ENCODE measurements at regions not wholly inside any gene's neighbourhood (a gene's known extent, or its start where the extent isn't known, plus 50 kb on each side); places are given as distances from the start of the nearest gene placed in this dataset.
A peak's percentile ranks its signal among the peaks of the same experiment; 100 is the strongest.
"Not testable (repeated sequence)": the region's sequence is repeated elsewhere in the genome, so short reads cannot be mapped to it uniquely, and the experiment has no call there.

DNA sequence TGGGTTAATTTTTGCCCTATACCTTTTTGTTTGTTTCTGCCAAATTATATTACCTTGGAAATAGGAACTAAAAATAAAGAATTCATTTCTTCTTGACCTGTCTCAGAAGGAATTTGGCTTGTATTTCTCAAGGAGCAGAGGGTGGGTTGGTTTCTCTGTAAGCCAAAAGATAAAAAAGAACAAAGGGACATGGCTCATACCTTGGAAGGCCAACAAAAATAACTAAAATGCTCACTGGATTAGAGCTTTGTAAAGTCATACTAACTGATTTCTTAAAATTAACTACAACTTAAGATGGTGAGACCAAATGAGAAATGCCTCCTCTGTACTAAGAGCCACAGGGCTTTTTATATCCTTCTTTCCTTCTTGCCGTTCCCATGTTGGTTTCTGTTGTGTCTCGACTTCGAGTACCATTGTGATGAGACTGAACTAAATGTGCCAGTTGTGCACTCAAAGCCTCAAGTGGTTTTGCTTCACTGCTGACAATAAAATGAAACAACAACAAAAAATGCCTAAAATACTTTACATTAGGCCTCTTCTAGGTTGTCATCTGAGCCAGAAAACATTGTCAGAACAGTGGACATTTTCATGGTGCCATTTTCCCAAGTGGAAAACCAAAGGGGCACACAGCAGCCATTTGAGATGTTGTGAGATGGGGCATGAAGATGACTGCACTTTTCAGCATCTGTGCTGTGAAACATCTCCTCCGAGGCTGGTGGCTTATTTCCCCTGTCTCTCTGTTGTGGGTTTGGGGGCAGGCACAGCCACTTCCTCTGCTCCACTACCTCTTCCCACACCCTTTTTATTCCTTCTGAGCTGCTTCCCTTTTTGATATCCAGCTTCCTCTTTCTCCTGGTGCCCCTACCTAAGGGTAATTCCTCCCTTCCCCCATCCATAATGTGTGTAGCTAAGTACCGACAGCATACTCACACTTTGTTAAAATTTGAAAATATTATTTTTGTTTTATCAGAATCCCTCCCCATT lies 51.8 kb upstream of the AGR3 start:
- DNase-seq, result no peak

DNA sequence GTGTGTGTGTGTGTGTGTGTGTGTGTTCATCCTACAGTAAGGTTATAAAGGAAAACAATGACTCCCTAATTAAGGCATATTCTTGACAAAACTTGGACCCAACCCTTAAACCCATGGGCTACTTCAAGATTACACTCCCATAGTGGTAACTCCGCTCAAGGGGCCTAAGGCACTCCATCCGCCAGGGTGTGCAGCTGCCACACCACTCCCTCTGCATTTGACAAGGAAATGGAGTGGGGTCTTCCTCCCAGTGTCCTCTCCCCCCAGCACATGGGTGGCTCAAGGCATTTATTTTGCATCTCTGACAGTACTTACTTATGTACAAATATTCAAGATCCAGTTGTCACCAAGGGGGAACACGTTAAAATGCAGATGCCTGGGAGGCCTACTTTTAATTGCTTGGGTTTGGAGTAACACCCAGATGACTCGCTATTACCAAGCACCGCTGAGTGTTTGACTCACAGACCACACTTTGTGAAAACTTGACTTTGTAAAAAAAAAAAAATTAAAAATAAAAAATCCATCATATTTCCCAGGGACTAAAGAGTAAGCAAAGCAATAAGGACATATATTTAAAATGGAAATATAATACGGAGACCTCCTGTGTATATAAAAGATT lies 53.0 kb upstream of the AGR3 start:
- DNase-seq, result peak; percentile 30

DNA sequence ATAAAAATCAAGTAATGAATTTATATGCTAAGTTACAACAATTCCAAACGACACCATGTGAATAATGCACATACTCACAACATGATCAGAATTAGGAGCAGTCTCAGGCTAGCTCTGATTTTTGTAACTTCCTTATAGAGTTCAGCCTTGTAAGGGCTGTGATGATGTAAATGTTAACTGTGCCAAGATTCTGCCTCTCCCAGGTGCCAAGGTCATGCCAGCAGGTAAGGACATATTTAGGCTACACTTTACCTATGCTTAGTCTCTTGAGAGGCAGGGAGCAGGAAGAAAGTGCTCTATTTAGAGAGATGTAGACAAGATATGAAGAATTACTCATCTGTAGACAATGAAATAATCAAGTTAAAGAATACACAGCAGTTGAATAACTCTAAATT lies 53.6 kb upstream of the AGR3 start:
- DNase-seq, result no peak

DNA sequence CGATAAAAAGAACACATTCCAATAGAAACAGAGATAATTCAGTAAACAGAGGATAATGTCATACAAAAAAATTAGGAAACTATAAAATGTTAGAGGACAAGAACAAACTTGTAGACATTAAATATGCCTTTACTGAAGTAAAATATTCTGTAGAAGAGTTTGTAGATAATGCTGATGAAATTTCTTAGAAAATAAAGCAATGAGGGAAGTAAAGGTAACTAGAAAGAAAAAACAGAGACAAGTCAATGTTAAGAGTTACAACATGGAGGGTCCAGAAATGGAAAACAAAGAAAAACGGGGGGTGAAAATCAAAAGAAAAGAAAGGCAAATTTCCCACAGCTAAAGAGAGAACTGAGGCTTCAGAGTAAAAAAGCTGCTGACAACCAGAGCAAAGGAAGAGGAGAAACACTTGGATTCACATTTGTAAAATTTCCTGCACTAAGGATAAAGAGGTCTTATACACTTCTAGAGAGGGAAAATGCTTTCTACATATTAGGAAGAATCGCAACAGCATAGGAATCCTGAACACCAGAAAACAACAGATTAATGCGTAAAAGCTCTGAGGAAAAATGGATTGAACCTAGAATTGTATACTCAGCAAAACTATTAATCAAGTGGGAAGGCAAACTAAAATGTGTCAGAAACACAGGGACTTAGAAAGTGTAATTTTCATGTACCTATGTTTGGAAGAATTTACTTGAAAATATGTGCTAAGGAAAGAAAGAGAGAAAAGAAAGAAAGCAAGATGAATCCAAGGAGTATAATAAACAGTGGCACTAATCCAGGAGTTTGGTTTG lies 55.0 kb upstream of the AGR3 start:
- DNase-seq, result no peak

DNA sequence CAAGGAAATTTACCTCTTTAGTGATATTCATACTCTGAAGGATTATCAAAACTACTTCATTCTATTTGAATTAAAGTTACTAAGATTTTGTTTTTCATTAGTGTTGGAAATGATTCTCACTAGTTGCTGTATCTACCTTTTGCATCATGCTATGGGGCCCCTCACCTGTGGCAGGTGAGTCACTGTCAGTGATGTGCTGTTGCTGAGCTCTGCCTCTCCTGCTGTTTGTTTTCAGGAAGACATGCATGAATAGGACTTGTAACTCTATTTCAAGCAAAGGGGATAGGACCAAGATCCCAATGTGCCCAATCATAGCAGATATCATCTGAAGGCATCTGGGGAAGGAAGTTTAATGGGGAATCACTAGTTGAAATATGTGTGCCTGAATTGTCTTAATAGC lies 57.4 kb upstream of the AGR3 start:
- no peak for DNase-seq

DNA sequence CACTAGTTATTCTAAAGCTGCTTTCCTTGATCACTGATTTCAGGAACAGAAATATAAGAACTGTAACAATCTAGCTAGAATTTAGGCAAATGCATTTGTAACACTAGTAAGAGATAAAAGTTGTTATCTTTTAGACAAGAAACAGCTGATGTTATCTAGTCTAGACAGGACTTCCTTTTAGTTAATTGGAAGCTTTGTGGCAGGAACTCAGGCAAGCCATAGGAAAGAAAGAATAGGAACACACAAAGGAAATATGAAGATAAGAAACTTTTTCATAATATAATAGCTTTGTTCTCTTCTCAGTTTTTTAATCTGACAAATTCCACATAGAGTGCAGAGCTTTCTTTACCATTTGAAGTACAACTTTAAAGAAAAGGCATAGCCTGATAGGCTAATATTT lies 59.0 kb upstream of the AGR3 start:
- DNase-seq, result no peak

DNA sequence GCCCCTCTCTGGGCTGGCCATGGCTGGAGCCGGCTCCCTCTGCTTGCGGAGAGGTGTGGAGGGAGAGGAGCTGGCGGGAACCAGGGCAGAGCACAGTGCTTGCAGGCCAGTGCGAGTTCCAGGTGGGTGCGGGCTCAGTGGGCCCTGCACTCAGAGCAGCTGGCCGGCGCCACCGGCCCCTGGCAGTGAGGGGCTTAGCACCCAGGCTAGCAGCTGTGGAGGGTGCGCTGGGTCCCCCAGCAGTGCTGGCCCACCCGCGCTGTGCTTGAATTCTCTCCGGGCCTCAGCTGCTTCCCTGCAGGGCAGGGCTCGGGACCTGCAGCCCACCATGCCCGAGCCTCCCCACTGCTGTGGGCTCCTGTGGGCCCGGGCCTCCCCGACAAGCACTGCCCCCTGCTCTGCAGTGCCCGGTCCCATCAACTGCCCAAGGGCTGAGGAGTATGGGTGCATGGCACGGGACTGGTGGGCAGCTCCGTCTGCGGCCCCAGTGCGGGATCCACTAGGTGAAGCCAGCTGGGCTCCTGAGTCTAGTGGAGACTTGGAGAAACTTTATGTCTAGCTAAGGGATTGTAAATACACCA lies 61.2 kb upstream of the AGR3 start:
- no peak for DNase-seq

DNA sequence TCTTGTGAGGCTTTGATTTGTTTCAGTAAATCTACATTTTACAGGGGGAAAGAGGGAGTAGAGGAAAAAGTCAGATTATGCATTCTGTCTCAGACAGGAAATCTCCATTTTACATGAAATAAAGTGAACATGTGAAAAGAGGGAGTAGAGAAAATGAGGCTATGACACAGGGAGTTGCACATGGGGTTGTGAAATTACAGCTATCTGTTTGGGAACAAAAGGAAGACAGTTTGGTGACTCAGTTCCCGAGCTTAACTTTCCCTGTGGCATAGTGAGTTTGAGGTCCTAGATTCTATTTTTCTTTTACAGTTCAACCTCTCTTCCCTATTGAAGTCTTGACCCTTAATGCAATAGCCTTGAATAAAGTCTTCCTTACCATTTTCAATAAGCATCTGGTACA lies 63.2 kb upstream of the AGR3 start:
- no peak for DNase-seq

DNA sequence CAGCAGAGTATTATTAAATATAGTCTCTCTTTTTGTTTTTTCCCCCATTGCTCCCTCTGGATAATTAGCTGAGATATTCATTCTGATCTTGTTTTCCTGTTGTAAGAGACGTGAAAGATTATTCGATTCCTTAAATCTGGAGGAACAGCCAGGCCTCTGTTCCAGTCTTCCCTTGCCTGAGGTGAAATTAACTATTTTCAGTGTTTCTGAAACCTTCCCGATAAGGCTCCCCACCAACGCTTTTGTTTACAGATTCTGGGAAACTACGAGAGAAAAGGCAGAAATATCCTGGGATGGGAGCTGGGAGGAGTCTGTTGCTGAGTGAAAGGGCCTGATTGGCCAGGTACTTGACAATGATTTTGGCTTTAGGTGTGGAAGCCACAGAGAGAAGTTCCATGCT lies 63.6 kb upstream of the AGR3 start:
- DNase-seq, result no peak

DNA sequence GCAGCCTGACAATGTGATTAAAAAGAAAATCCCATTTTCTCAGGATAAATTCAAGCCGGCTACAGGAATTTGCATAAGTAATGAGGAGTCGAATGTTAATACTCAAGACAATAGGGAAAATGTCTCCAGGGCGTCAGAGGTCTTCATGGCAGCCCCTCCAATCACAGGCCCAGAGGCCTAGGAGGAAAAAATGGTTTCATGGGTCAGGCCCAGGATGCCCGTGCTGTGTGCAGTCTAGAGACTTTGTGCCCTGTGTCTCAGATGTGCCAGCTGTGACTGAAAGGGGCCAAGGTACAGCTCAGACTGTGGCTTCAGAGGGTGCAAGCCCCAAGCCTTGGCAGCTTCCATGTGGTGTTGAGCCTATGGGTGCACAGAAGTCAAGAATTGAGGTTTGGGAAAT lies 66.3 kb upstream of the AGR3 start:
- not testable (repeated sequence) for DNase-seq

DNA sequence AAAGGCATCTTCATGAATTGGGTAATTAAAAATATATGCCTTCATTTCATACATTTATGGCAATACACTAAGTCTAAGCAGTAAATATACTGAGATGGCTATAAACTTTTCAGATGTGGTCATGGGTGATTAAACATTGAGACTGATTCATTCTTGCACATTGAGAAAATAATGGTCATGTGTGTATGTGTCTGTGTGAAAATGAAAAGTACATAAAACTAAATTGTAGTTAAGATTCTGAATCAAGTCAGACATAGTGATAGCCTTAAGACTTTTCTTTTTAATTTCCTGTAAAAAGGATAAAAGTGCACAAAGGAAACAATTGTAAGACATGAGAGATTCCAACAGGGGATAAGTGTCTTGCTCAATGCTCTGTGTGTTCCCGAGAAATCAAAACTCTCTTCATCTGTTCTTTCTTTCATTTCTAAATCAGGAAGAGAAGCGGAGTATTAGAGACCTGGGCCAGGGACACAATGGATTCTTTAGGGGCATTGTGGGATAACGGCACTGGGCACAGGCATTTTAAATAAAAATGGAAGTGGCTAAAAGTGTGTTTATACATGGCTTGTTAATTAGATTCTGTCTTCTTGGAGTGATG lies 69.8 kb upstream of the AGR3 start:
- no peak for DNase-seq

DNA sequence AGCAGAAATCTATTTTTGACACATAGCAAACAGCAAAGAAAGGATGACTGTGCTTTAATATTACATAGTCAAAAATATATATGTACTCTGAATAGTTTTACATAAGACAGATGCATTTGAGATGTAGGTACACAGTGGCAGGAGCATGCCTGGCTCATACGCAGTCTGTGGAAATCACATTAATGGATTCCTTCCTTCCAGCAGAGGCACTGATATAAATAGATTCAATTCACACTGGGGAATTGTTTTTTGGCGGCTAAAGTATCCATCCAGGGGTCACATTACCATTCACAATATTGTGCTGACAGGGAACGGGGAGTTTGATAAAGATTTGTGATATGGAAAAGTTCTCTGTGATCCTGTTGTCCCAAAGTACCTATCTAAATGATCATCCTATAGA lies 72.5 kb upstream of the AGR3 start:
- DNase-seq, result no peak

DNA sequence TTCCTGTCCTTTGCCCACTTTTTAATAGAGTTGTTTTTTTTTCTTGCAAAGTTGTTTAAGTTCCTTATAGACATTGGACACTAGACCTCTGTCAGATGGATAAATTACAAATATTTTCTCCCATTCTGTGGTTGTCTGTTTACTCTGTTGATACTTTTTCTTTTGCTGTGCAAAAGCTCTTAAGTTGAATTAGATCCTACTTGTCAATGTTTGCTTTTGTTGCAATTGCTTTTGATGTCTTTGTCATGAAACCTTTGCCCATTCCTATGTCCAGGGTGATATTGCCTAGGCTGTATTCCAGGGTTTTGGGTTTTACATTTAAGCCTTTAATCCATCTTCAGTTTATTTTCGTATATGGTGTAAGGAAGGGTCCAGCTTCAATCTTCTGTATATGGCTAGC lies 76.9 kb upstream of the AGR3 start:
- no peak for DNase-seq

DNA sequence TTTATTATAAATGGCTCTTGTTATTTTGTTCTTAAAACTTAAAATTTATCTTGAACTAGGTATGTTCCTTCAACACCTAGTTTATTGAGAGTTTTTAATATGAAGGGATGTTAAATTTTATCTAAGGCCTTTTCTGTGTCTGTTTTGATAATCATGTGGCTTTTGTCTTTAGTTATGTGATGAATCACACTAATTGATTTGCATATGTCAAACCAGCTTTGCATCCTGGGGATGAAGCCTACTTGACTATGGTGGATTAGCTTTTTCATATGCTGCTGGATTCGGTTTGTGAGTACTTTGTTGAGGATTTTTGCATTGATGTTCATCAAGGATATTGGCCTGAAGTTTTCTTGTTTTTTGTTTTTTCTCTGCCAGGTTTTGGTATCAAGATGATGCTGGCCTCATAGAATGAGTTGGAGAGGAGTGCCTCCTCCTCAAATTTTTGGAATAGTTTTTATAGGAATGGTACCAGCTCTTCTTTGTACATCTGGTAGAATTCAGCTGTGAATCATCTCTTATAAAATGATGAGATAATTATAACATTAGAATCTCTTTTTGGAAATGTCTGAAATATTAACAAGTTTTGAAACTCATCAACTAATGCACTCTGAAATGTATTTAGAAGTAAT lies 78.7 kb upstream of the AGR3 start:
- no peak for DNase-seq

DNA sequence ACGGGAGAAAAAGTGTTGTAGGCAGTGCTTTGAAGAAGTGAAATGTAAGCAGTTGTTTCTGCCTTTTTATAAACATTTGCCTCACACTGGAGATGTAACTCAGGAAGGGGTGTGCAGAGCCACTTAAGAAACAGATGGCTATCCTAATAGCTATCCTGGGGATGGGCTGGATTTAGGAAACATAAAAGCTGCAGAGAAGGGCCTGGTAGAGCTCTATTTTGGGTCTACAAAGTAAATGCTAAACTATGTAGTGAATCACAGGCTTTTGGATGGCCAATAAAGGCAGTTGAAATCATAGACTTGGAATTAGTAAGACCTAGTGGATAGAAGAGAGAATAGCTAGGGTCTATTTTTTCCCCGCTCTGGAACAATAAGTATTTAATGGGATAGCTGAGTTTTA lies 79.9 kb upstream of the AGR3 start:
- DNase-seq, result no peak

DNA sequence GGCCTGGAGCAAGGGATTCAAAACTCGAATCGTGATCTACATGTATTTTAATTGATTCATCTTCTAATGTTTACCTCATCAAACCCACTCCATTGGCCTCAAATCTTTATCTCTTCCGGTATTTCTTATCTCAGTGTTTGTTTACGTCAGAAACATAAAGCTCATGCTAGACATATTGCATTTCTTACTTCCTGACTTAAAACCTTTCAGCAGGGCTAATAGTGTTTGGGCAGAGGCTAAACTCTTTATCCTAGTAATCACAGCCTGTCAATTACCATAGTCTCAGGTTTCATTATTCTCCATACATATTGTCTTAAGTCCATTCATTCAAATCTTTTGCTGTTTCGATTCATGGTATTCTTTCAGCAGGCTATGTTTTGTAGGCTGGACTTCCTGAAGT lies 81.3 kb upstream of the AGR3 start:
- DNase-seq, result no peak

DNA sequence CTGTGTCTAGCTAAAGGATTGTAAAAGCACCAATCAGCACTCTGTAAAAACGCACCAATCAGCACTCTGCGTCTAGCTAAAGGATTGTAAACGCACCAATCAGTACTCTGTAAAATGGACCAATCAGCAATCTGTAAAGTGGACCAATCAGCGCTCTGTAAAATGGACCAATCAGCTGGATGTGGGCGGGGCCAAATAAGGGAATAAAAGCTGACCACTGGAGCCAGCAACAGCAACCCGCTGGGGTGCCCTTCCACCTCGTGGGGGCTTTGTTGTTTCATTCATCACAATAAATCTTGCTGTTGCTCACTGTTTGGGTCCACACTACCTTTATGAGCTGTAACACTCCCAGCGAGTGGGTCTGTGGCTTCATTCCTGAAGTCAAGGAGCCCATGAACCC lies 83.9 kb upstream of the AGR3 start:
- not testable (repeated sequence) for DNase-seq

DNA sequence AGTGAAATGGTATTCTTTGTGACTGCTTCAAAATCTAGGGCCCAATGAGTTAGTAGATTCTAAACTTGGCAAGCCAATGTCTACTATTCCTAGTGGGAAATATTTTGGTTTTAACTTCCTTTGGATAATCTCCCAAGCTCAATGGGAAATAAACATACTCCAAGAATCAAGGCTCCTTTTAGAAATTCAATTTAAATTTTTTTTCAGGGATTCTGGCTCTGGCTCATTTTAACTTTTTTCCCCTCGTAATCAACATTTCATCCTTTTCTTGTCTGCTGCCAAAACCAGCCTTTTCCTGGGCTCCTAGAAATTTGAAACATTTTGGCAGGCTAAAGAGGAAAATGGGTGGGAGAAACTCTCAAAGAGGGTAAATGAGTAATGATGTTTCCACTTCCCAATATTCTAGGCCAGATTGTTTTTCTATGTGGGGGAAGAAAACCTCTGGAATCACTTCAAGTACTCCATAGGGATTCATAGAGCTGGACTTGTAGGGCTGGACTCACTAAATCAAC lies 85.6 kb upstream of the AGR3 start:
- DNase-seq, result no peak

DNA sequence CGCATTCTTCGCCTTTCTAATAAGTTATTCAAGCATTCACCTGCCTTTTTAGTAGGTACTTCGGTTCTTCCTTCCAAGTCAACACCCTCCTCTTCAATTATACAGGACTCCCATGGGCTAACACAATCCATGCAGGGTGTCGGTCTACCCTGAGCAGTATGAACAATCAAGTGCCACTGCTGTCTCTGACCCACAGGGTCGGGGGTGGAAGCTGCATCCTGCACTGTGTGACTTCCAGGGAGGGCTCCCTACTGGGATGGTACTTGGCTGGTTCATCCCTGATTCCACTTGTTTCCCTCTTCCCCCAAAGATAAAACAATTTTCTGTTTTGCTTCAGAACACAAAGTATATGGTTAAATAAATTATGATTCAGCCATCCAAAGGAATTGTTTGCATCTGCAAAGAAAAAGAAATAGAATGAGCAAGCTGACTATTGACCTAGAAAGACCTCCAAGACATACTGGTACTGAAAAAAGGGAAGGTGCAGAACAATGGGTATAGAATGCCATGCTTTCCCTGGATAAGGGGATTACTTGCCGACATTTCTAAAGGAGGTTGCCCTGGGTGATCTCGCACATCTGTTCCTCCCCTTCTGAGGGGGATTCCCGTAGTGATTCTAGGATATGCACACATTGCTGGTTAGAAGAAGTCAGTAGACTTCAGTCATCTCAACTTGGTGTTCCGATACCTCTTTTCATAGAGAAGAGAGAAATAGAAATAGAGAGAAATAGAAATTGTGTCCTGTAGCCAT lies 89.1 kb upstream of the AGR3 start:
- DNase-seq, result no peak

DNA sequence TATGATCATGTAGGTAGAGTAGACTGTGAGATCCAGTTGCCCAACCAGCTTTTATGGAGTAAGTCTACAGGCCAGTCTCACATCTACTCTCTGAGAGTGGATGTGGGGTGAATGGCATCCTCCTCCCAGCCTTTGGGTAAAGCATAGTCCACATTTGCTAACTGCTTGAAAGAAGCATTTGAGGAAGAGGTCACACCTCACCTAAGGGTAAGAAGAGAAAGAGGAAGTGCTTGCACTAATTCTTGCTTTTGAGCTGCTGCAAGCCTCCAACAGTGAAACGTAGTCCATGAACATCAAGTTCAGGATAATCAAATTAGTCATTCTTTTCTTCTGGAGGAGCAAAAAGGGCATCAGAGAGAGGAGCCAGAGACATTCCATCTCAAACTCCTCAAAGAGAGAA lies 93.9 kb upstream of the AGR3 start:
- DNase-seq, result no peak
